ENCODE measurements at regions not wholly inside any gene's neighbourhood (a gene's known extent, or its start where the extent isn't known, plus 50 kb on each side); places are given as distances from the start of the nearest gene placed in this dataset.
A peak's percentile ranks its signal among the peaks of the same experiment; 100 is the strongest.

- no peak for DNase-seq (ENCODE audit: low read depth)
Observed at GRCh38 chr9:31078175-31078574, 1306.3 kb upstream of the ACO1 start.

GRCh38 chr9:31084350-31084749, 1300.1 kb upstream of the ACO1 start:
- no peak for DNase-seq (ENCODE audit: low read depth)

GRCh38 chr9:31089549-31090221, 1294.8 kb upstream of the ACO1 start:
- no peak for DNase-seq (ENCODE audit: low read depth)

- DNase-seq (ENCODE audit: low read depth) = no peak
Observed at GRCh38 chr9:31100311-31100710, 1284.1 kb upstream of the ACO1 start.

- DNase-seq (ENCODE audit: low read depth) = no peak
Observed at GRCh38 chr9:31103836-31104235, 1280.6 kb upstream of the ACO1 start.

GRCh38 chr9:31104249-31104648, 1280.2 kb upstream of the ACO1 start:
- DNase-seq (ENCODE audit: low read depth) = no peak

- no peak for DNase-seq (ENCODE audit: low read depth)
Observed at GRCh38 chr9:31112491-31112890, 1272.0 kb upstream of the ACO1 start.

GRCh38 chr9:31114346-31114745, 1270.1 kb upstream of the ACO1 start:
- no peak for DNase-seq (ENCODE audit: low read depth)

- DNase-seq (ENCODE audit: low read depth) = no peak
Observed at GRCh38 chr9:31119890-31120454, 1264.5 kb upstream of the ACO1 start.

GRCh38 chr9:31124389-31124788, 1260.1 kb upstream of the ACO1 start:
- DNase-seq (ENCODE audit: low read depth) = no peak

GRCh38 chr9:31135567-31135966, 1248.9 kb upstream of the ACO1 start:
- no peak for DNase-seq (ENCODE audit: low read depth)

- peak; percentile 3 for DNase-seq (ENCODE audit: low read depth)
Observed at GRCh38 chr9:31136524-31136923, 1247.9 kb upstream of the ACO1 start.

GRCh38 chr9:31137176-31138160, 1247.0 kb upstream of the ACO1 start:
- peak; percentile 25 for DNase-seq (ENCODE audit: low read depth)

- DNase-seq (ENCODE audit: low read depth) = no peak
Observed at GRCh38 chr9:31140316-31140715, 1244.1 kb upstream of the ACO1 start.

GRCh38 chr9:31142456-31142855, 1242.0 kb upstream of the ACO1 start:
- DNase-seq (ENCODE audit: low read depth) = no peak

- no peak for DNase-seq (ENCODE audit: low read depth)
Observed at GRCh38 chr9:31144614-31145013, 1239.8 kb upstream of the ACO1 start.

GRCh38 chr9:31146485-31147166, 1237.8 kb upstream of the ACO1 start:
- no peak for DNase-seq (ENCODE audit: low read depth)

GRCh38 chr9:31153250-31153840, 1231.1 kb upstream of the ACO1 start:
- no peak for DNase-seq (ENCODE audit: low read depth)

GRCh38 chr9:31166516-31166915, 1217.9 kb upstream of the ACO1 start:
- no peak for DNase-seq (ENCODE audit: low read depth)

GRCh38 chr9:31168161-31168560, 1216.3 kb upstream of the ACO1 start:
- no peak for DNase-seq (ENCODE audit: low read depth)

- DNase-seq (ENCODE audit: low read depth) = no peak
Observed at GRCh38 chr9:31174681-31175080, 1209.8 kb upstream of the ACO1 start.

GRCh38 chr9:31183866-31184265, 1200.6 kb upstream of the ACO1 start:
- no peak for DNase-seq (ENCODE audit: low read depth)

Data from Daoy (cell line).